Cerebellar nuclear complex (tissue), 1 donor: ENCODE measurements at regions not wholly inside any gene's neighbourhood (a gene's known extent, or its start where the extent isn't known, plus 50 kb on each side); places are given as distances from the start of the nearest gene placed in this dataset.

Source experiments
- DNase-seq, 2 experiments: peaks; one replicate each; lab custom pipeline; 2025; lab: John Stamatoyannopoulos, UW

DNA sequence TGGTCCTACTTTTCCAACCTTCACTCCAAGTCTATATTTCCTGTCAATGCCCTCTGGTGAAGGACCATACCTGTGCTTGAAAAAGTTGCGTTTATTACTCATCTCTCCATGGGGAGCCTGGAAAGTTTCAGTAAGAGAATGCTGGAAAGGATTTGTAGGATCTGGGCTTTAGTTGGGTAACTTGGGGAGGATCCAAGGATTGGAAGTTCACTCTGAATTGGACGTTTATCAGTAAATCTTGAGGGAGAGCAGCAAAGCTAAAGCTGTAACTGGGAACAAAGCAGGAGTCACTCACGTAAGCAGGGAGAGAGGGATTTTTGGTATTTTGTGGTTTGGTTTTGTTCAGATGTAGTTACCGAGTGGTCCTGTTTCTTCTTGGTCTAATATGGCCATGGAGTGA, 51.4 kb upstream of the NPVF start:
- DNase-seq, result no peak

DNA sequence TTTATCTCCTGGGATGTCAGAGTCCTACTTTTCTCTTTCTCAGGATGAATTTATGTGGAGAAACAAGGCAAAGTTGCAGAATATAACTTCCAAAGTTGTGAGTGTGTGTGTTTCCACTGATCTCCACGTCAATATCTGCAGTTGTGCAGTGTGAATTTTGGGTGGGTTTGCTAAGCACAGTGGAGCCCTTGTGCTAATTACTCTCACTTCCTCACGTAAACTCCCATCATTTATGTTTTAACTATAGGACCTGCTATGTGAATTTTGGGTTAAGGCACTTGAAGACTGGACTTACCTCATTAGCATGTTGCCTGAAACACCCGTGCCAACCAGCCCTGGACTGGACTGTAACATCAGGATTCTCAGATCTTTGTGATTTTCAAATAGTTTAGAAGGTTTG, 51.9 kb upstream of the NPVF start:
- no peak for DNase-seq

DNA sequence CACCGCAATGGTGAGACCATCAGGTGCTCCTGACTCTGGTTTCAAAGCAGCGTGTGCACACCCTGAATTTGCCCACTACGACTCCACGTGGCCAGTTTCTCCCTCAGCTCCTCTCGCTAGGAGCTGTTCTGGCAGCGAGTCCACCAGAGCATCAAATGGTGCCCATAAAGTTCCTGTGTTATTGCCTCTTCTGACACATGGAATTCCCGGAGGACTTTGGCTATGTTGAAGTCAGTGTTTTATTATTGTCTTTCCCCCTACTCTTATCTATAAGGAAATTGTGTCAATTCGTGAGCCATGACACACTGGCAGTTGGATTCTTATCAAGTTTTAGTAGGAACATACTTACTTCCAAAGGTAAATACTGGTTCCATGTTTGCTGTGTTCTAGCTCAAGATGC, 53.9 kb upstream of the NPVF start:
- DNase-seq, result no peak

DNA sequence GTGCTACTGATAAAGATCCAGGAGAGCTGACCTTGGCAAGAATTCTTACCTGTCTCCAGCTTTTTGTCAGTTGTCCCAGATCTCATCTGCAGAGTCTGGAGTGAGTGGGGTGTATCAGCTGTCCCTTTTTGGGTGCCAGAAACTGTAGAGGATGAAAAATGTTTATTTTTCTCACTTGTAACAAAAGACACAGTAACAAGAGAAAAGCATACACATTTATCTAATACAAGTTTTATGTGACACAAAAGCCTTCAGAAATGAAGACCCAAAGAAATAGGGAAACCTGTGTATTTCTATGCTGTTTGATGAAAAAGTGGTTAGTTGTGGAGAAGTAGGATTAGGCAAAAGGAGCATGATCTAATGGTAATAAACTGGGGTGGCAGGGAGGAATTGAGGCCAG, 58.5 kb upstream of the NPVF start:
- no peak for DNase-seq

DNA sequence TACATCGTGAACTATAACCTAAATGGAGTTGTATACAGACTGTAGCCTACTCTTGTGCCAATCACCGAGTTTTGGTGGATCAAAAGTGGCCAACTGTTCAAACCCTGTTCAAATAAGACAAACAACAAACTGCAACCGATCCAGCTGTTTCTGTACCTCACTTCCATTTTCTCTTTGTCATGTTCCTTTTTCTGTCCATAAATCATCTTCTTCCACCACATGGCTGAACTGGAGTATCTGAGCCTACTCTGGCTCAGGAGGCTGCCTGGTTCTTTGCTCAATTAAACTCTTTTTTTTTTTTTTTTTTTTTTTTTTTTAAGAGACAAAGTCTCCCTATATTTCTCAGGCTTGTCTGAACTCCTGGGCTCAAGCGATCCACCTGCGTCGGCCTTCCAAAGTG, 59.0 kb upstream of the NPVF start:
- no peak for DNase-seq

DNA sequence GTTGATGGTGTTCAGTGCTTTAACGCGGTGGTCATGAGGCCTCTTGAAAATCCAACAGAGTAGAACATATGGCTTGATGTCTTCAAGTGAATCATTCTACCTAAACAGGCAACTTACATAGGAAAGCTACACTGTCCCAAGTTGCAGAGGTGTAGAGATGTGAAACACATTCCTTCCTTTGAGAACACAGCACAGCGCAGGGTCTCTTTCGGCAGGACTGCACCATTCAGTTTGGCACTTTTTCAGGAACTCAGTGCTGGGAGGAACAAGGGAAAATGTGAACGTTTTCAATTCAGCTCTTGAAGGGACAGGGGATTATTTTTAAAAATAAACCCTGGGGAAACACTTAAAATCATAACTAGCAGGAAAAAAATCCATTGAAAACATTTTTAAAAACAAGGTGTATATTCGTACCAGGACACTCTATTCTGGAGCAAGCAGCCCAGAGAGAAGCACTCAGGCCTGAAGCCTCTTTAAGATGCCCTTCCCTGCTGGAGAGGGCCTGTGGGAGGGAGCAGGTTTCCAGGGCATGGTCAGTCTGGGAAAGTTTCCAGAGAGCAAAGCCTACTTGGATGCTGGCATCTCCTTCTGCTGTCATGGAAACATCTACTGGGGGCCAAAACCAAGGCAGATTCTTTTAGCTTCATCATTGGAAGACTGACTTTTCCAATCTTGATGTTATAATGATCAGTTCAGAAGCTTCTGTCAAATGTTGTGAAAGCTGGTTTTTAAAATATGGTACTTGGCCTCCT, 60.4 kb upstream of the NPVF start:
- DNase-seq, result peak; percentile 65 to 96

DNA sequence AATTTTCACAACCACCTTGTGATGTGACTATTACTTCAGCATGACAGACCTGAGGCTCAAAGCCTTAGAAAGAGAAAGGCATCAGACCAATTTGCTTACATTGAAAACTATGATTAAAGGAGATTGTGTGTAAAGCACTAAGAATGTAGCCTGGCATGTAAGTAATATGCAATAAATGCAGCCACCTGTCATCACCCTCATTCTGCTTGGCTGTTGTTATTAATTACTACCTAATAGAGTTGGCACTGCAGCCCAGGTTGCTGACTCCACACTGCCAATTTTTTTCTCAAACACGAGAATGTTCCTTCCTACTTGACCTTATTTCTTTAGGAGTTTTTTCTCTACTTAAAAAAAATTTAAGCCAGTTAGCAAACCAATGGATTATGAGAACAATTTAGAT, 61.2 kb upstream of the NPVF start:
- DNase-seq, result peak; percentile 7 to 39

DNA sequence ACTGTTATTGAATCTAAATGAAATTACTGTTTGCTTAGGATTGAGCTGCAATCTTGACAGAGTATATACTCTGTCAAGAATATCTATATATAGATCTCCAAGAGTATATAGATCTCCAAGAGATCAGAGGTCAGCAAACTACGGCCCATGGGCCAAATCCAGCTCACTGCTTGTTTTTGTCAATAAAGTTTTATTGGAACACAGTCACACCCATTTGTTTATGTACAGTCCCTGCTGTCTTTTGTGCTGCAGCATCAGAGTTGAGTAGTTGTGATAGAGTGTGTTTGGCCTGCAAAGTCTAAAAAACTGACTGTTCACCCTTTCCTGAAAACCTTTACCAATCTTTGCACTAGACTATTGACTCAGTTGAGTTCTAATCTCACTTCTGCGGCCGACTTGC, 66.3 kb upstream of the NPVF start:
- no peak for DNase-seq

DNA sequence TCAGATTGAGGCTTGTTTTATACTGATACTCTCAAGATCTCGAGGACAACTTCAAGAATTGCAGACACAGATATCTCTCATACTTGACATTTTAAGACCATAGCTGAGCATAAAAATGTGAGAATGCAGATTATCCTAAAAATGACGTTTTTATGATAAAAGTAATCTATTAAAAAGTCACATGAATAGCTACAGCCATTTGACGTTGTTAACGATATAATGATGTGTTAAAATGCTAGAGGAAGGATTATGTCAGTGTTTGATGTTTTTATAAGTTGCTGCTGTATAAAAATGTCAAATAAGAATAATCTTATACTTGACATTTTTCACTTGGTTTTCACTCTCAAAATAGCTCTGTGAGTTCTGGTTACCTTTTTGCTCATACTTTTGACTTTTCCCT, 67.1 kb upstream of the NPVF start:
- DNase-seq, result no peak

DNA sequence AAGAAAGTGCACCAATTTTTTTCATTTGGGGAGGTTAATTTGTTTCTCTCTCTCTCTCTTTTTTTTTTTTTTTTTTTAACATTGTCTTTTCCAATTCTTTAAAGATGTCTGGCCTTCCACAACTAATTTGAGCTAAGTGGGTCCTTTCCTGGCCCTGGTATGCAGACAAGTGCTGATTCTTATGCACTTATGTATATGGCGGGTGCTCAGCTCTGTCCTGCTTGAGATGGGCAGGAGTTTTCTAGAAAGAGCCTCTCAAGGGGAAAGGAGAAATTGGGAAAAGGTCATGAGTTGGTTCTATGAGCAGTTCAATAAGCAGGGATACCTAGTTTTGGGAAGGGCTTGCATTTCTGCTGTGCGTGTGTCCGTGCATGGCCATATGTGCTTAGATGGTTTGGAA, 67.8 kb upstream of the NPVF start:
- DNase-seq, result no peak

DNA sequence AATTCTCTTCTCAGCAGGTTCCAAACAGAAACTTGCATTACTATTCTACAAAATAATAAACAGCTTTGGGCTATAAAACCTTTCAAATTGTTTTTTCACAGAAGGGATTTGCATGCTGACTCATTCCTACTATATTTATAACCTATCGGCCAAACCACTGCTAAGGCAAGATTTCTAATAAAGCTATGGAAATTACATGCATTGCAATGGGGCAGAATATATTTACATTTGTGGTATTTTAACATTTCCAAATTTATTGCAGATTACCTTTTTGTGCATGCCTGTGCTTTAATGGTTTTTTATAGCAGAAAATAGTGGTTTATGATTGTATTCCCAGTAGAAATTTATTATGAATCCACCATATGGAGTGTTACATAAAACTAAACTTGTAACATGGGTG, 69.0 kb upstream of the NPVF start:
- no peak for DNase-seq

DNA sequence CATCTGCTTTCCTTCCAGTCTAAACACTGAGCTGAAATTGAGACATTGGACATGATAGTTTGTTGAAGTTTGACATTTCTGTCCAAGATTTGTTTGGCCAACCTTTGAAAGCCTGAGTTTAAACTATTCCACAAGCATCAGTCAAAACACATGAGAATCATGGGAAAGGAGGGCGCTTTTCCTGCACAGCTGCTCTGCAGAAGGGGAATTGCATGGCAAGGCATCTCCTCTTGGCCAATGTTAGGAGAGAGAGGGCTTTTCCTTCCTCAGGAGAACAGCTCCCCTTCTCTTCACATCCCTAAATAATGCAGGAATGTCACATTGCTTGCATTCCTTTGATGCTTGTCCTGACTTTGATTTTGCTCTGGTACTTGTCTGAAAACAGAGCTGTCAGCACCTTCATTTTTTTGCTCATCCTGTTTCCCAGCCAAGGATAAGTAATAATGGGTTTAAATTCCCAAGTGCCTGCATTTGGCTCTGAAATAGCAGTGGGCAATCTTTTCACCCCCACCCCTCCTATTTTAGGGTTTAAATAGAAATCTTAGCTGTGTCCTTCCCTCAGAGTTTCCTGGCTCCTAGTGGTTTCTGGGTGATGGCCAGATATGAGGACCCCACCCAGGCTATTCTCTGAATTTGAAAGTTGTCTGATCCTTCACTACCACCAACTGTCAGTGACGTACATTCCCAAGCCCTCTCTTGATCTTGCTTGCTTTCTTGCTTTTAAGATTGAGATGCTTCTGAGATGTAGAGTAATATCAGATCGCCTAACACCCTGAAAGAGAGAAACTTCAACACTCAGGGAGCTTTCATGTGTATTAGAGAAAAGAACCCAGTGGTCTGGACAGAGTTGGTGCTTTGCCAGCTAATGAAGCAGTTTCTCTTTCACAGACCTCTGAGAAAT, 75.2 kb upstream of the NPVF start:
- no peak for DNase-seq

DNA sequence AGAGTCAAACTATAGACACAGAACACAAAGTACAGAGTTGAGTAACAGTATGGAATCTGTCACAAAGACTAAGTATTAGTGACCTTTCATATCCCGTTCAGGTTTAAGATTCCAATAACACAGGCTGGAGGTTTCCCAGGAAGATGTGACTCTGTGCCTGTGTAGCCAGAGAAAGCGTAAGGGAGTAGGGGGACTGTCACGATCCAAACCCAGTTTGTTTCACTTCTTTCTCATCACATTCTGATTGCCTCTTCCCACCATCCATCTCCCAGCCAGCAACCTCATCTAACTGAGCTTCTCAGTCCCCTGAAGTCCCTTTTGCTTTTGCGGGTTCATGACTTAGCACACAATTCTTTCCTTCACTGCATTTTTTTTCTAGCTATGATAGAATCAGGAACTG, 76.4 kb upstream of the NPVF start:
- no peak for DNase-seq

DNA sequence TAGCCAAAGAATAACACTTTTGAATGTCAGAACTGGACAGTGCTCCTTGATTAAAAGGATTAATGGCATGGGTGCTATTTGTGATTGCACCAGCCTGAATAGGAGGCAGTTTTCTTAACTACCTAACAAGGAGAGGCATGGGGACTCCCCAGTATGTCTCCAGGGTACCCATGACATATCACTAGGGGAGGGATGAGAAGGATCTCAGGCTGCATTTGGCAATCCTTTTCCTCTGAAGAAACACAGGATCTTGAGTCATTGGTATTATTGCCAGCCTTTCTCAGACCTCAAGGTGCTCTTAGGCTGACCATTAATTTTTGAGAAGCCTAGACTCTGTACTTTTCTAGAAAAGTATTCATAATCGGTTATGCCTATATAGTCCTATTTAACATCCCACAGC, 77.5 kb upstream of the NPVF start:
- no peak for DNase-seq

DNA sequence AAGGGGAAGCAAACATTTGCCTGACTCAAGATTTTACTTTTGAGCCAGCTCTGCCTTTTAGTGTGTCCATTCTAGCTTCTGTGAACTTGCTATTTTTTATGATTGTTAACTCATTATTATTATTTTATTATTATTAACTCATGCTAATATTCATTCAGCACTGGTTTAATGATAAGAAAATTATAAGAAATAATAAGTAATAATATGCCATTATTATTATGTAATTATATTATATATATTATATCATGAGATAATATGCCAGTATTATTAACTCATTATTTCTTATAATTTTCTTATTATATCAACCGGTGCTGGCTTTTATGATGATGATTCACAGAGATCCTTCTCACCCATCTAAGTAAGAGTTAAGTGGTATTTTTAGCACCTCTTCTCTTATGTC, 79.3 kb upstream of the NPVF start:
- DNase-seq, result no peak

DNA sequence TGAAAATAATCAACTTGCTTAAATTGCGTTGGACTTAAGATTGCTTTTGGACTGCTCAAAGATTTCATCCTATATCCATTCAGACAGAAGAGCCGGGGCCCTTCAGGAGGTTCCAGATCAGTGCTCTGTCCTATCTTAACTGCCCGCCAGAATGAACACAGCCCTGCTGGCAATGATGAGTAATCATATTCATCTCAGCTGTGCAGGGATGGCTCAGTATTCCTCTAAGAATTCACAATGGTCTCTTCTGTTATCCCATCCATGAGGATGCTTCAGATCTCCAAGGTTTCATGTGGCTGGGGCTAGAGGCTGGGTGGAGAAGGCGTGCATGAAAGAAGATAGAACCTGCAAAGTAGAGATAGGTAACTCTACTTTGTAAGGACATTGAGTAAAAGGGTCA, 80.0 kb upstream of the NPVF start:
- DNase-seq, result no peak

DNA sequence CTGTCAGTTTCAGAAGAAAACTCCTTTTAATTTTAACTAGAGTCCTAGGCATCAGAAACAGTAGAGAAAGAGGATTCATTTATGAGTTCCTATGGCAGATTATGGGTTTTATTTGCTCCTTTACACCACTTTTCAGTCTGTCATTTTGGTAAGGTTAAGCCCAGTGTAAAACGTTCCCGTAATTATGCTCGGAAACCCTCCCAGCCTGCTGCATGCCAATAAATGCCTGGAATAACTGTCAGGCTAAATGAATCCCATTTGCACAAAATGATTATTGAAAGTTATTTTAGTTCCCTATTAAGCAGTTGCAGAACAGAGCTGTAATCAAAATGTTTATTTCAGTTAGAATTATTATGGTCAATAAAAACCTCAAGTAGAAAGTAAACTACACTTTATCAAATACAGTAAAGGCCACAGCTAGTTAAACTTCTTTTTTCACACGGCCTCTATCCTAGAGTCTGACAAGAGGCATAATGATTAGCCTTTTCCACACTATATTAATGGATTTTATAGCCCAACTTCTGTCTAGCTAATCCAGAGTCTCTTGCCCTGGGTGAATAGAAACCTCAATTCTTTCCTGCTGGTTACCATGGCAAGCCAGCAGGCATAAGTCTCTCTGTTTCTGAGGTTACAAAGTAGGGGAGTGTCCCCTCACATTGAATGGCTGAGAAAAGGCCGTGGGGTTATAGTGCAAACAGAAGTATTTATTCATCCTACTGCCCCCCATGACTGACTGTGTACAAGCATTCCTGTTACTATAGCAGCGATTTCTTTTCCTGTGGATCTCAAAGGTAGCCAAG, 80.8 kb upstream of the NPVF start:
- no peak for DNase-seq

DNA sequence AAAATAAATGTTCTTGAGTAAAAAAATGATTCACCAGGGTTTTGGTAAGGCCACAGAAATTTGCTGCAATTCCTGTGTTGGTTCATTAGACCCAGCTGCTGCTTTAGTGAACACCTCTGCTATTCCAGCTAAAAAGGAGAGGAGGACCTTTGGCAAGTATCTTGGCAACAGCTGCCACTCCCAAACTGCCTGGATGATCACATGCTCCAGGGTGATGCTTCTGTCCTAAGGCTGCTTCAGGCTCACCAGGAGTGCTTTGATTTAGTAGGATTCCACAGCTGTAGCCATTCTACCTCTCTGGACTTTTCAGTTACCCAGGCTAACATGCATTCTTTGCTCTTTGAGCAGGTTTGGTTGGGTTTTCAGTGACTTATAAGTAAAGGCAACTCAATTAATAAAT, 82.6 kb upstream of the NPVF start:
- DNase-seq, result no peak

DNA sequence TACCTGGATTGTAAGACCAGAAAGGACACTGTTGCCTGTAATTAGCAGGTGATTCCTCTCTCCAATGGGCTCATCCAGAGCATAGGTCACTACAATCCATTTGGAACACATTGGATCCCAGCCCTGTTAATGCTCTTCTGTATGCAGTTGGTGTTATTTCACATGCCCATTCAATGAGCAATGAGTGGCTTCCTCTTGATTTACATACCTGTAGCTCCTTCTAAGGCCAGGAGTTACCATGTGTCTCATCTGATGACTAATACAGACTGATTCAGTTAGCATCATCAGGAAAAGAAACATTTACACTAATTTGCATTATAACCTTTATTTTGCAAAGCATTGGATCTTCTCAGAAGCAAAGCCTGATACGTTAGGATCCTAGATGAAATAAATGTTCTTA, 83.1 kb upstream of the NPVF start:
- no peak for DNase-seq

DNA sequence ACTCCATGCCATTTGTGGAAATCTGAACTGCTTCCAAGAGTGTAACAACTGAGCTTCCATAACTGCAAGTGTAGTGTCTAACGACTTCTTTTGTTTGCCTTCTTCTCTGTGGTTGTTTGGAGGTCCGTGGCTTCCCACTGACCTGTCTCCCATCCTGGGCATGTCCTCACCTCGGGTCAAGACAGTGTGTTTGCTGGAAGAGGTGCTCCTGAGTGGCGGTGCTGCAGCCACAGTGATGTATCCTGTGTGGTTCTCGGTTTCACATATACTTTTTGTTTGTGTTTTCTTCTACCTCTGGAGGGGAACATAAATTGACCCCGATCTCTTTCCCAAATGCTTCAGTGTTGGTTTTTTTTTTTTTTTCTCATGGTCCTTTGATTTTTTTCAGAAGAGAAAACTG, 84.7 kb upstream of the NPVF start:
- DNase-seq, result no peak

DNA sequence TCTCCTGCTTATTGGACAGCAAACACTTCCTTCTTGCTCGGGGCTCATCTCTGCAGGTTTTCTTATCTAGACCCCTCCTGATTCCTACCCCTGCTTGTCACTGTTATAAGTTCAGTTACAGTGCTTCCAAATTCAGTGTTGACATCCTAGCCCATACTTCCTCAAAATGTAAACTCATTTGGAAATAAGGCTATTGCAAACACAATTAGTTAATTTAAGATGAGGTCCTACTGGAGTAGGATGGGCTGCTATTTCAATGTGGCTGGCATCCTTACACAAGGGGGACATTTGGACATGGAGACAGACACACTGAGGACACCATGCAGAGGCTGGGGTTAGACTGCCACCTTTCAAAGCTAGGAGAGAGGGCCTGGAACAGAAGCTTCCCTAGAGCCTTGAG, 85.2 kb upstream of the NPVF start:
- DNase-seq, result no peak

DNA sequence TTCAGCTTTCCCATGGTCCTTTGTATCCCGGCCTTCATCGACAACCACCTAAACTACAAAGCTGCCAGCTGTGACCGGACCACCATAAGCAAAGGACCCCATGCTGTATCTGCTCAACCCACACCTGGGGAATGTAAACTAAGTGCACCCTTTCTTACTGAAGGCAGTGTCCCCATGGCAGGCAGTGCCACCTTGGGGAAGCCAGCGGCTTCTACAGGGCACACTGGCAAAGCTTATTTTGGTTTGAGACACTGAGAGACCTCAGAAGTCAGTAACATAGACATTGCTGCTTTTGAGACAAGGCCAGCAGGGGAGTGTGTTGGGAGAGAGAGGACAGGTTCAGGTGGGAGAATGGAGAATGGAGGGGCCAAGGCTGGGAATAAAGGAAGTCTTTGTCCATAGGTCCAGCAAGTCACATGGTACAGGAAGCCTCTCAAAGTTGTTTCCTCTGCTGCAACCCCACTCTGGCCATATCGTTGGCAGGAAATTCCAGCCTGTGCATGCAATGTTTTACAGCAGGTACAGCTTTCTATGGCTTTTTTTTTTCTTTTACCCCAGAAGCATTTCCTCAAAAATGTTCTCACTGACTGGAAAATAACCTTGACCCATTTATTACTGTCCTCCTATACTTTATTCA, 85.9 kb upstream of the NPVF start:
- DNase-seq, result no peak
